GM13977 (cell line): ENCODE measurements at regions not wholly inside any gene's neighbourhood (a gene's known extent, or its start where the extent isn't known, plus 50 kb on each side); places are given as distances from the start of the nearest gene placed in this dataset.

ENCODE experiments used
- DNase-seq: peaks from one replicate; pipeline ENCODE4 v3.0.0; 2012; ENCODE audit warnings: low spot score
- in situ Hi-C: fragments of 300-500 bp; cut with MboI; formaldehyde crosslinking; loops from one replicate; pipeline ENCODE4 v1.12.0; 2022; ENCODE audit warnings: low sequenced_read_pairs, low pct_unique_long_range_greater_than_20kb, mixed read lengths, inconsistent platforms; ENCODE audit not compliant: unreplicated experiment
- TF ChIP-seq, protein P1 (sequence below): IDR thresholded peaks from 2 replicates; pipeline ENCODE4 v1.5.1; 2012; ENCODE audit warnings: mild to moderate bottlenecking, control low read depth; ENCODE audit not compliant: insufficient read depth; ENCODE audit errors: extremely low read depth, missing control alignments

DNA sequence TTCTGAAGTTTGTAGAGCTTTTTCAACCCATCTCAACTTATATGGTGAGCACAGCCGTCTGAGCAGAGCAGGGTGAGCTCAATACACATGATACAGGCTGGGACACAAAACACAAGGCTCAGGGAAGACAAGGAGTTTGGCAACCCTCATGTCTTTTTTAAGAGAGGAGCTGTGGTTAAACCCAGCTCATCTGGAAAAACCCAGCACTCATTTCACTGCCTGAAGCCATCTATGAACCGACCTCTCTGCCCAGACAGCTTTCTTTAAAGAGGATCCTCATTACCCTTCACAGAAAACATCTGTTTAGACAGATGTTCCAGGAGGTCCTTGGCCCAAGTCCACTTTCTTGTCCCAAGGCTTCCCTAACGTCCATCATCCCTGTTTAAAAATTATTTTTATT is 170.0 kb upstream of the TSHZ3 start:
- TF ChIP-seq, protein P1, sequence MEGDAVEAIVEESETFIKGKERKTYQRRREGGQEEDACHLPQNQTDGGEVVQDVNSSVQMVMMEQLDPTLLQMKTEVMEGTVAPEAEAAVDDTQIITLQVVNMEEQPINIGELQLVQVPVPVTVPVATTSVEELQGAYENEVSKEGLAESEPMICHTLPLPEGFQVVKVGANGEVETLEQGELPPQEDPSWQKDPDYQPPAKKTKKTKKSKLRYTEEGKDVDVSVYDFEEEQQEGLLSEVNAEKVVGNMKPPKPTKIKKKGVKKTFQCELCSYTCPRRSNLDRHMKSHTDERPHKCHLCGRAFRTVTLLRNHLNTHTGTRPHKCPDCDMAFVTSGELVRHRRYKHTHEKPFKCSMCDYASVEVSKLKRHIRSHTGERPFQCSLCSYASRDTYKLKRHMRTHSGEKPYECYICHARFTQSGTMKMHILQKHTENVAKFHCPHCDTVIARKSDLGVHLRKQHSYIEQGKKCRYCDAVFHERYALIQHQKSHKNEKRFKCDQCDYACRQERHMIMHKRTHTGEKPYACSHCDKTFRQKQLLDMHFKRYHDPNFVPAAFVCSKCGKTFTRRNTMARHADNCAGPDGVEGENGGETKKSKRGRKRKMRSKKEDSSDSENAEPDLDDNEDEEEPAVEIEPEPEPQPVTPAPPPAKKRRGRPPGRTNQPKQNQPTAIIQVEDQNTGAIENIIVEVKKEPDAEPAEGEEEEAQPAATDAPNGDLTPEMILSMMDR = no peak
- in situ Hi-C loops = no loop called here
- DNase-seq = no peak

DNA sequence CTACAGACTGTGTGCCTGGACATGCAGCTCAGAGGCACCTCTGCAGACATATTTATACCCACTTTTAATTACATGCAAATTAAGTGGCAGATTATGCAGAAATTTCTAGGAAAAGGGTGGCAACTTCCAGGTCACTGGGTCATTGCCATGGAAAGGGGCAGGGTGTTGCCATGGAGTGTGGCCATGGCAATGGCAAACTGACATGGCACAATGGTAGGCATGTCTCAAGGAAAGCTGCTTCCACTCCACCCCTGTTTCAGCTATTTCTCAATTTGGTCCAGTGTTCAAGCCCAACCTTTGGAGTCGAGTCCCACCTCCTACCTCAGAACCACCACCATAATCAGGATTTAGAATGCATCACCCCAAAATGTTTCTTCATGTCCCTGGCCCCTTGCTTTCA is 170.7 kb upstream of the TSHZ3 start:
- in situ Hi-C loops = no loop called here

DNA sequence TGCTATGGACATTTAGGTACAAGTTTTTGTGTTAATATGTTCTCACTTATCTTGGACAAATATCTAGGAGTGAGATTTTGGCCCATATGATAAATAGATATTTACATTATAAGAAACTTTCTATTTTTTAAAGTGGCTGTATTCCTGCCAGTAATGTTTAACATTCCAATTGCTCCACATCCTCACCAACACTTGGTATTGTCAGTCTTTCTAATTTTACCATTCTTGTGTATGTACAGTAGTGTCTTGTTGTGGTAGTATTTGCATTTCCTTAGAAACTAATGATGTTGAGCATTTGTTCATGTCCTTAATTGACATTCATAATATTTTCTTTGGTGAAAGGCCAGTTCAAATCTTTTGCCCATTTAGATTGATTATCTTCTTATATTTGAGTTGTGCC is 171.4 kb upstream of the TSHZ3 start:
- in situ Hi-C loops = no loop called here
- TF ChIP-seq, protein P1 = no peak
- no peak for DNase-seq

More for the DNA sequence above, 170.7 kb upstream of the TSHZ3 start:
- no peak for DNase-seq
- TF ChIP-seq, protein P1 = no peak

DNA sequence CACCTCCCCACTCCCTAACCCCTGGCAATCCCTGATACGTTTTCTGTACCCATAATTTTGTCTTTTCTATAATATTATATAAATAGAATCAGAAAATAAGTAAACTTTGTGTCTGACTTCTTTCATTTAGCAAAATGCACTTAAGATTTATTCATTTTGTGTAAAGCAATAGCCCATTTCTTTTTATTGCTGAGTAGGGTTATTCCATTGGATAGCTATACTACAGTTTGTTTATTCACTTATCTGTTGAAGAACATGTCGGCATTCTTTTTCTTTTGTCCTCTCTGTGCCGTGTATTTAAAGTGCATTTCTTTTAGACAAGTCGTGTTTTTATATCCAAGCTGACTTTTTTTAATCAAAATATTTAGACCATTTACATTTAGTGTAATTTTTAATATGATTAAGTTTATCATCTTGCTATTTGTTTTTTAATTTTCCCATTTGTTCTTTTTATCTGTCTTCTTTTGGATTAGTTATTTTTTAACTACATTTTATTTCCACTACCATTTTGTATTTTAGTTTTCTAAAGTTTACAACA is 176.4 kb upstream of the TSHZ3 start:
- in situ Hi-C loops = no loop called here
- TF ChIP-seq, protein P1 = no peak
- DNase-seq = no peak

DNA sequence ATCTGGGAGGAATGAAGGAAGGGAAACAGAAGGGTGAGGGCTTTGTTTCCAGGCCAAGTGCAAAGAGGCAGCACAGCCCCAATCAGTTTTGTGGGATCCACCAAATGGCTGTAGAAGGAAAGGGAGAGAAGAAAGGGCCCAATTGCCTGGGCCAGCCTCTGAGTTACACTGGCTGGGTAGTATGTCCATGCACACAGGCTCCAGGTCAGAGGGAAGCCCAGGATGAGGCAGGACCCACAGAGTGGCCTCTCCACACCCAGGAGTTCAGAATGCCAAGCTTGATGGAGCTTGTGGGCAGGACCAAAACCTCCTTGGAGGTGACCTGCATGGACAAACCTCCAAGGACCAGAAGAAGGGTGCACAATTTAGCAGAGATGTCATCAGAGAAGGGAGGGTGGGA is 178.2 kb upstream of the TSHZ3 start:
- no peak for DNase-seq
- TF ChIP-seq, protein P1 = no peak
- in situ Hi-C loops = no loop called here

DNA sequence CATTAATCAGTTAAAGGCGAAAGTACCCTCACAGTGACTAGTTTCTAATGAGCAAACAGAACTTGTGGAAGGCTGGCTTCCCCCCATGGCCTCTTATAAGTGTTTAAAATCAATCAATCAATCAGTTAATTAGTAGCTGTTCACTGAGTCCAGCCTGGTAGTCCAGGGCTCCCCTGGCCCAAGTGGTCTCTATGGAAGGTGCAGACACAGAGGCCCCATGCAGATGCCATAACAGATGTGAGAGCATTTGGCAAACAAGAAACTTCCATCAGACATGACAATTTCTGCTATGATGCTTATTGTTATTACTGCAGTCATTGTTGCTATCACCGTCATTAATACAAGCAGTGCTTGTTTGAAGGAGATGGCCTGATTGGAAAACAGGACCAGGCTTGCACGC is 179.0 kb upstream of the TSHZ3 start:
- in situ Hi-C loops = no loop called here
- DNase-seq = no peak
- TF ChIP-seq, protein P1 = no peak

DNA sequence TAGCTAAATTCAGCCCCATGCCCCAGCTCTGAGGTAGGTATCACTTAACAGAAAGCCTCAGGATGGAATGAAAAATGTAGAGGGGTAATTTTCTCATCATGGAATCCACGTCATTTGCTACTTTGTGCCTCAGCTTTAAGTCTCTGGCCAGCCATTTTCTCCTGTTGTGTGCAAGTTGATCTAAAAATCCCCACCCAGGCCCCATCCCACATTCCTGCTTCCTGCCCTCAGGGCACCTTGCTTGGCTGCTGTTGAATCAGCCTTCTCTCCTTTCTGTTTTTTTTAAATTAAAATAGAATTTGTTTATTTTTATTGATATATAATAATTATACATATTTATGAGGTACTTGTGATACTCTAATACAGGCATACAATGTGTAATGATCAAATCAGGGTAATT is 179.9 kb upstream of the TSHZ3 start:
- in situ Hi-C loops = no loop called here

More for the DNA sequence above, 179.9 kb upstream of the TSHZ3 start:
- TF ChIP-seq, protein P1 = no peak
- DNase-seq = no peak
